ENCODE measurements at regions not wholly inside any gene's neighbourhood (a gene's known extent, or its start where the extent isn't known, plus 50 kb on each side); places are given as distances from the start of the nearest gene placed in this dataset.

DNA sequence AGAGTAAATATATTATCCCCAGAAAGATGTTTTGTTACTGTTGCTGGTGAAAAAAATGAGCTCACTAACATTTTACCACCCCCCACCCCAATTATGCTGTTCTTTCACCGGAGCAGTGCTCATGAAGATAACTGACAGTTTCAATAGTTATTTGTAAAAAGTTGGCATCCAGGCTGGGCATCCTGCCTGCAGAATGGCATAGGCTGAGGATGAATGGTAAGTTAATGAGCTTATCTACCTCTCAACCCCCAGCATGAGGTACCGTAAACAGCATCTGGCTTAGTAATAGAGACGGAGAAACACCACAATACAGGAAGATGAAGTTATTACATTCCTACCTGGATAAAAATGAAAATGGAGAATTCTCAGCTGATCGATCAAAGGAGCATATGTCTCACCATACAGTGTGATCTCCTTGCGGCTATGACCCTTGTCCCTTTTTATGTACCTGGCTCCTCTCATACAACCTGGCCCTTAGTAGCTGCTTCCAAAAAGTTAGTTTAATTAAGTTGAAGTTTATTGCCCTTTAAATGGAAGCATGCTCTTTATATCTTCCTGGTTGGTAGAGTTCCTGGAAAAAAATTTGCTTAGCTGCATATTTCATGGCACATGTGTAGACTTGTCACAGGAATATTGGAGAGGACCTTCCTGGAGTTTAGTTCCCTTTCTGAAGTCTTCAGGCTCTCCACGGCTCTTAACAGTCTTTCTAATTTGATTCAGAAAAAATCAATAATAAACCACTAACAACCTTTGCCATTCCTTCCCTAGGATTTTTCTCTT lies 61.2 kb upstream of the MPHOSPH6 start:
- no peak for DNase-seq

GRCh38 chr16:82229800-82230619 lies 60.0 kb upstream of the MPHOSPH6 start:
- peak; percentile 77 for DNase-seq

GRCh38 chr16:82226327-82226726 lies 56.3 kb upstream of the MPHOSPH6 start:
- DNase-seq: no peak

- no peak for DNase-seq
These were observed 54.8 kb upstream of the MPHOSPH6 start for GRCh38 chr16:82224821-82225220.

DNA sequence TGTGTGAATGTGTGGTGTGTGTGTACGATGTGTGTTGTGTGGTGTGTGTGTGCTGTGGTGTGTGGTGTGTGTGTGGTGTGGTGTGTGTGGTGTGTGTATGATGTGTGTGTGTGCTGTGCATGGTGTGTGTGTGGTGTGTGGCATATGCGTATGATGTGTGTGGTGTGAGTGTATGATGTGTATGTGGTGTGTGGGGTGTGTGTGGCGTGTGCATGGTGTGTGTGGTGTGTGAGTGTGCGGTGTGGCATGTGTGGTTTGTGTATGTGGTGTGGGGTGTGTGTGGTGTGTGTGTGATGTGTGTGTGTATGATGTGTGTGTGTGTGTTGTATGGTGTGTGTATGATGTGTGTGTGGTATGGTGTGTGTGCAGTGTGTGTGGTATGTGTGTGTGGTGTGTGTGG lies 50.5 kb upstream of the MPHOSPH6 start:
- no peak for DNase-seq
